Esophagus squamous epithelium (tissue), 4 donors: ENCODE measurements at regions not wholly inside any gene's neighbourhood (a gene's known extent, or its start where the extent isn't known, plus 50 kb on each side); places are given as distances from the start of the nearest gene placed in this dataset.

ENCODE experiments used
- POLR2A ChIP-seq, 4 donors: fragments of 450-650 bp; IDR thresholded peaks; one replicate each; pipeline ENCODE4 v1.6.1; 2017; ENCODE audit warnings: antibody characterized with exemption in 4 of 4, mild to moderate bottlenecking in 4 of 4, moderate library complexity in 3 of 4
- TF ChIP-seq, protein P1 (sequence below), 6 experiments: fragments of 450-650 bp in 4 of 6; fragments of 200-600 bp in 2 of 6; sonication (generic) in 2 of 6; IDR thresholded peaks; one replicate each; pipeline ENCODE4 v1.5.1; 2016 to 2019; ENCODE audit warnings: antibody characterized with exemption in 6 of 6, mild to moderate bottlenecking in 4 of 6, moderate library complexity in 4 of 6

DNA sequence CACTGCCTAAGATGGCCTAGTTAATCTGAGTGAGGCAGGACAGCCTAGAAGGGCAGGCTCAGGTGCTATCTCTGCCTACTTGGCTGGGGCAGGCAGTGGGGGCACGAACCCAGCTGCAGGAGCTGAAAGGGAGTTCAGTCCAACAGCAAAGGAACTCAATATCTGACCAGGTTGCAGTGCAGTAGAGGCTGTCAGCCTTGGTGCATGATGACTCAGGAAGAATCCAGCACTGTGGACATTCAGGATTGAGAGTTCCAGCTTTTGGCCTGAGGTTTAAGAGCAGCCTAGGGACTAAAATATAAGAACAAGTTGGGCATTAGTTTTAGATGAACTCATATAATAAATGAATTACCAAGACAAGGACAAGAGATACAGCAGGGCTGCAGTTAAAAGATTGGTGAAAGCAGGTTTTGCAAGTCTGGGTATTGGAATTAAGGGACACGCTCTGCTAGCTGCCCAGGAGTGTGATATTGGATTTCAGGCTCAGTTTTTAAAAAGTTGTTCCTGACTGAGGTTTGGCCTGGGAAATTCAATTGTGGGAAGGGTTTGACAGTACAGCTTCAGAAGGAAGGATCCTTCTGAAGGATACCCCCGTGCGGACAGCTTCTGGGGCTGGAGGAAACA lies 64.7 kb upstream of the ATG10 start:
- TF ChIP-seq POLR2A (IDR thresholded peaks at IDR 0.05) = no peak
- TF ChIP-seq, protein P1, sequence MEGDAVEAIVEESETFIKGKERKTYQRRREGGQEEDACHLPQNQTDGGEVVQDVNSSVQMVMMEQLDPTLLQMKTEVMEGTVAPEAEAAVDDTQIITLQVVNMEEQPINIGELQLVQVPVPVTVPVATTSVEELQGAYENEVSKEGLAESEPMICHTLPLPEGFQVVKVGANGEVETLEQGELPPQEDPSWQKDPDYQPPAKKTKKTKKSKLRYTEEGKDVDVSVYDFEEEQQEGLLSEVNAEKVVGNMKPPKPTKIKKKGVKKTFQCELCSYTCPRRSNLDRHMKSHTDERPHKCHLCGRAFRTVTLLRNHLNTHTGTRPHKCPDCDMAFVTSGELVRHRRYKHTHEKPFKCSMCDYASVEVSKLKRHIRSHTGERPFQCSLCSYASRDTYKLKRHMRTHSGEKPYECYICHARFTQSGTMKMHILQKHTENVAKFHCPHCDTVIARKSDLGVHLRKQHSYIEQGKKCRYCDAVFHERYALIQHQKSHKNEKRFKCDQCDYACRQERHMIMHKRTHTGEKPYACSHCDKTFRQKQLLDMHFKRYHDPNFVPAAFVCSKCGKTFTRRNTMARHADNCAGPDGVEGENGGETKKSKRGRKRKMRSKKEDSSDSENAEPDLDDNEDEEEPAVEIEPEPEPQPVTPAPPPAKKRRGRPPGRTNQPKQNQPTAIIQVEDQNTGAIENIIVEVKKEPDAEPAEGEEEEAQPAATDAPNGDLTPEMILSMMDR (IDR thresholded peaks at IDR 0.05) = no peak
